A673 (cell line): ENCODE measurements at regions not wholly inside any gene's neighbourhood (a gene's known extent, or its start where the extent isn't known, plus 50 kb on each side); places are given as distances from the start of the nearest gene placed in this dataset.
A peak's percentile ranks its signal among the peaks of the same experiment; 100 is the strongest.

ENCODE experiments used
- BruUV-seq: library from RNA; stranded (reverse); fragments of 400-500 nt; replicated peaks from 2 replicates; lab custom pipeline; 2021; lab: Mats Ljungman, UMichigan
- CTCF ChIA-PET: fragments of 300-600 bp; sonication (Branson Sonifier 250); formaldehyde crosslinking; loops from one replicate; lab custom pipeline; 2022; ENCODE audit warnings: antibody characterized with exemption; lab: Charles Lee
- POLR2A ChIA-PET: fragments of 300-600 bp; sonication (Branson Sonifier 250); formaldehyde crosslinking; loops from one replicate; lab custom pipeline; 2022; ENCODE audit warnings: antibody characterized with exemption; ENCODE audit not compliant: low non-redundant PET; lab: Charles Lee
- DNase-seq: peaks from one replicate; pipeline ENCODE4 v3.0.0-alpha.2; 2015; ENCODE audit warnings: low spot score
- H3K27ac ChIP-seq: fragments of 200-600 bp; sonication (generic); 2 replicates; pipeline ENCODE4 v1.5.1; 2016; ENCODE audit warnings: mixed run types, low read depth, mild to moderate bottlenecking, mixed read lengths, antibody characterized with exemption, low read length; ENCODE audit not compliant: poor library complexity, severe bottlenecking
- H3K27me3 ChIP-seq: fragments of 200-600 bp; sonication (generic); replicated peaks from 2 replicates; pipeline ENCODE4 v1.6.1; 2017; ENCODE audit warnings: mixed run types, low read depth, mild to moderate bottlenecking, mixed read lengths, antibody characterized with exemption, low read length; ENCODE audit not compliant: insufficient read depth, poor library complexity
- H3K36me3 ChIP-seq: fragments of 200-600 bp; sonication (generic); 2 replicates; pipeline ENCODE4 v1.6.1; 2016; ENCODE audit warnings: mixed run types, mild to moderate bottlenecking, mixed read lengths, antibody characterized with exemption, low read length; ENCODE audit not compliant: insufficient read depth, poor library complexity, severe bottlenecking
- H3K4me1 ChIP-seq: fragments of 200-600 bp; sonication (generic); 2 replicates; pipeline ENCODE4 v1.6.1; 2017; ENCODE audit warnings: mixed run types, mild to moderate bottlenecking, mixed read lengths, antibody characterized with exemption, low read length; ENCODE audit not compliant: insufficient read depth, poor library complexity, severe bottlenecking
- H3K4me3 ChIP-seq: fragments of 200-600 bp; sonication (generic); 2 replicates; pipeline ENCODE4 v1.5.1; 2016; ENCODE audit warnings: low read depth, mixed run types, mild to moderate bottlenecking, mixed read lengths, low read length; ENCODE audit not compliant: poor library complexity, severe bottlenecking
- H3K9me3 ChIP-seq: fragments of 200-600 bp; sonication (generic); 2 replicates; pipeline ENCODE4 v1.6.1; 2016; ENCODE audit warnings: mixed run types, low read depth, mild to moderate bottlenecking, mixed read lengths, antibody characterized with exemption, low read length; ENCODE audit not compliant: poor library complexity, severe bottlenecking
- EZH2 ChIP-seq: fragments of 200-600 bp; sonication (generic); IDR thresholded peaks from 2 replicates; pipeline ENCODE4 v1.6.1; 2017; ENCODE audit warnings: borderline replicate concordance, low read depth, mild to moderate bottlenecking, mixed read lengths, antibody characterized with exemption, low read length; ENCODE audit not compliant: poor library complexity, severe bottlenecking
- intact Hi-C: fragments of 100-400 bp; cut with micrococcal nuclease; formaldehyde crosslinking; loops from one replicate; pipeline ENCODE4 v1.10.0; 2022; ENCODE audit not compliant: unreplicated experiment
- TF ChIP-seq, protein P1 (sequence below): fragments of 300-800, 200-600 bp; sonication (generic); conservative IDR thresholded peaks from 2 replicates; pipeline ENCODE4 v1.5.1; 2017; ENCODE audit warnings: low read depth, mild to moderate bottlenecking, antibody characterized with exemption, low read length, moderate library complexity, mixed read lengths

GRCh38 chr13:73274147-73274546 is 215.3 kb downstream of the KLF5 start:
- BruUV-seq: no TSS peak
- CTCF ChIA-PET: interaction anchor here (0.6 kb wide), 1 partner anchor 425 kb away, joined by 4 read pairs; no protein-coding TSS in a partner anchor

GRCh38 chr13:73273745-73274144 is 214.9 kb downstream of the KLF5 start:
- intact Hi-C loops: no loop called here
- Histone ChIP-seq H3K36me3 (no peaks in the 10 kb centered on the region), H3K9me3 (peaks cover 8% of the 10 kb centered on the region), H3K27ac (peak overlapping the region; percentile 71), H3K27me3 (no peaks in the 10 kb centered on the region), H3K4me3 (no peak overlapping the region), H3K4me1 (peaks cover 28% of the 10 kb centered on the region)
- peak; percentile 62 for DNase-seq
- TF ChIP-seq, protein P1, sequence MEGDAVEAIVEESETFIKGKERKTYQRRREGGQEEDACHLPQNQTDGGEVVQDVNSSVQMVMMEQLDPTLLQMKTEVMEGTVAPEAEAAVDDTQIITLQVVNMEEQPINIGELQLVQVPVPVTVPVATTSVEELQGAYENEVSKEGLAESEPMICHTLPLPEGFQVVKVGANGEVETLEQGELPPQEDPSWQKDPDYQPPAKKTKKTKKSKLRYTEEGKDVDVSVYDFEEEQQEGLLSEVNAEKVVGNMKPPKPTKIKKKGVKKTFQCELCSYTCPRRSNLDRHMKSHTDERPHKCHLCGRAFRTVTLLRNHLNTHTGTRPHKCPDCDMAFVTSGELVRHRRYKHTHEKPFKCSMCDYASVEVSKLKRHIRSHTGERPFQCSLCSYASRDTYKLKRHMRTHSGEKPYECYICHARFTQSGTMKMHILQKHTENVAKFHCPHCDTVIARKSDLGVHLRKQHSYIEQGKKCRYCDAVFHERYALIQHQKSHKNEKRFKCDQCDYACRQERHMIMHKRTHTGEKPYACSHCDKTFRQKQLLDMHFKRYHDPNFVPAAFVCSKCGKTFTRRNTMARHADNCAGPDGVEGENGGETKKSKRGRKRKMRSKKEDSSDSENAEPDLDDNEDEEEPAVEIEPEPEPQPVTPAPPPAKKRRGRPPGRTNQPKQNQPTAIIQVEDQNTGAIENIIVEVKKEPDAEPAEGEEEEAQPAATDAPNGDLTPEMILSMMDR: no peak
- TF ChIP-seq EZH2: no peak
- POLR2A ChIA-PET: no interaction called here
- BruUV-seq: no TSS peak
- CTCF ChIA-PET: no interaction called here

More at GRCh38 chr13:73274147-73274546, 215.3 kb downstream of the KLF5 start:
- Histone ChIP-seq H3K27me3 (no peaks in the 10 kb centered on the region), H3K27ac (peak overlapping the region; percentile 71), H3K4me3 (no peak overlapping the region), H3K36me3 (no peaks in the 10 kb centered on the region), H3K9me3 (peaks cover 8% of the 10 kb centered on the region), H3K4me1 (peaks cover 28% of the 10 kb centered on the region)
- peak; percentile 52 for DNase-seq
- intact Hi-C loops: no loop called here
- TF ChIP-seq EZH2: no peak
- TF ChIP-seq, protein P1: no peak
- POLR2A ChIA-PET: no interaction called here

- POLR2A ChIA-PET: no interaction called here
- no peak for DNase-seq
- intact Hi-C loops: no loop called here
- BruUV-seq: no TSS peak
- Histone ChIP-seq H3K27ac (peak overlapping the region; percentile 71), H3K27me3 (no peaks in the 10 kb centered on the region), H3K36me3 (no peaks in the 10 kb centered on the region), H3K4me3 (no peak overlapping the region), H3K9me3 (peaks cover 8% of the 10 kb centered on the region), H3K4me1 (peaks cover 28% of the 10 kb centered on the region)
- no peak for TF ChIP-seq EZH2
- TF ChIP-seq, protein P1: no peak
- CTCF ChIA-PET: no interaction called here
Measured at GRCh38 chr13:73273276-73273675, 214.5 kb downstream of the KLF5 start.
